GM19397 (cell line): ENCODE measurements at regions not wholly inside any gene's neighbourhood (a gene's known extent, or its start where the extent isn't known, plus 50 kb on each side); places are given as distances from the start of the nearest gene placed in this dataset.

Experiments
- ATAC-seq: cut with Tn5 transposase; IDR thresholded peaks from one replicate; pipeline ENCODE4 v1.9.1; 2021; ENCODE audit warnings: mild to moderate bottlenecking, moderate library complexity; ENCODE audit not compliant: unreplicated experiment

DNA sequence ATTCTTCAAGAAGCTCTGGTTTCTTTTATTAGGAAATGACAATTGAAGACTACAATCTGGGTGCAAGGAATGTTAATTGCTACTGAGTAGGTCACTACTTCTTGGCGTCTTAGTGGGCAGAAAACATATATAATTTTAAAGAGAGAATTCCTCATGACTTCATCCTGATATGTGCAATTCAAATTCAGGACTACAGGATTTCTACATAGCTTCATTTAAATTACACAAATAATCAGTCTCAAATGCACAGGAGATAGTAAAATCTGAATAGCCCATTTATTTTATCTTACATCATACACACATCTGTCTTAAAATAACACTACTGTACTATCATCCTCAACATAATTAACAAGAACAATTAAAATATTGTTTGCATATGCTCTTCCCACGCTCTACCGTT, 52.5 kb upstream of the GPR149 start:
- no peak for ATAC-seq

DNA sequence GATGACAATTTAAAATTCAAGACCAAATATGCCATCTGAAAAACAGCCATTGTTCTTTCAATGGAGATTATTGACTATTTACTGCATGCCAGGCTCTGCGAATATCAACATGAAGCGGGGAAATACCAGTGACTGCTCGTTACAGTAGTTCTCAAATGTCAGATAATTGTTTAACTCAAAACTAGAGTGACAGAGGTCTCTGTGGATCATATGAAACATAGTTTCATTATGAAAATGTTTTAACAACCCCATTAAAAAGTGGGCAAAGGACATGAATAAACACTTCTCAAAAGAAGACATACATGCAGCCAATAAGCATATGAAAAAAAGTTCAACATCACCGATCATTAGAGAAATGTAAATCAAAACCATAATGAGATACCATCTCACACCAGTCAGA, 50.0 kb upstream of the GPR149 start:
- no peak for ATAC-seq
